GM23338 (cell line): ENCODE measurements at regions not wholly inside any gene's neighbourhood (a gene's known extent, or its start where the extent isn't known, plus 50 kb on each side); places are given as distances from the start of the nearest gene placed in this dataset.

Experiments
- ATAC-seq: fragments of 200-7000 bp; cut with Tn5 transposase; 3 replicates; pipeline ENCODE4 v1.9.1; 2020
- DNase-seq: peaks from one replicate; pipeline ENCODE4 v3.0.0-alpha.2; 2015; ENCODE audit warnings: low spot score
- H2AFZ ChIP-seq: fragments of 200-600 bp; sonication (generic); 2 replicates; pipeline ENCODE4 v1.8.0; 2016; ENCODE audit warnings: antibody characterized with exemption, mild to moderate bottlenecking, moderate library complexity
- H3F3A ChIP-seq: fragments of 200-600 bp; sonication (generic); replicated peaks from 2 replicates; pipeline ENCODE4 v1.8.0; 2017; ENCODE audit warnings: antibody characterized with exemption, mixed run types, low read depth
- H3K27ac ChIP-seq: fragments of 200-600 bp; sonication (generic); 2 replicates; pipeline ENCODE4 v1.6.1; 2016; ENCODE audit warnings: low read depth
- H3K27me3 ChIP-seq: fragments of 200-600 bp; sonication (generic); 2 replicates; pipeline ENCODE4 v1.8.0; 2016; ENCODE audit warnings: mild to moderate bottlenecking, mixed run types, moderate library complexity; ENCODE audit not compliant: insufficient read depth
- H3K36me3 ChIP-seq: fragments of 200-600 bp; sonication (generic); 2 replicates; pipeline ENCODE4 v1.8.0; 2016; ENCODE audit warnings: mild to moderate bottlenecking; ENCODE audit not compliant: insufficient read depth
- H3K4me1 ChIP-seq: fragments of 200-600 bp; sonication (generic); 2 replicates; pipeline ENCODE4 v1.8.0; 2016; ENCODE audit warnings: mild to moderate bottlenecking, moderate library complexity; ENCODE audit not compliant: insufficient read depth
- H3K4me2 ChIP-seq: fragments of 200-600 bp; sonication (generic); 2 replicates; pipeline ENCODE4 v1.7.1; 2017; ENCODE audit warnings: mixed run types
- H3K4me3 ChIP-seq: fragments of 200-600 bp; sonication (generic); 2 replicates; pipeline ENCODE4 v1.6.1; 2016; ENCODE audit warnings: mixed run types
- H3K79me2 ChIP-seq: fragments of 200-600 bp; sonication (generic); replicated peaks from 2 replicates; pipeline ENCODE4 v1.8.0; 2017; ENCODE audit warnings: mild to moderate bottlenecking; ENCODE audit not compliant: insufficient read depth
- H3K9me2 ChIP-seq: fragments of 200-600 bp; sonication (generic); 2 replicates; pipeline ENCODE4 v1.8.0; 2017; ENCODE audit not compliant: insufficient read depth
- H4K20me1 ChIP-seq: fragments of 200-600 bp; sonication (generic); replicated peaks from 2 replicates; pipeline ENCODE4 v1.8.0; 2017; ENCODE audit warnings: mild to moderate bottlenecking; ENCODE audit not compliant: insufficient read depth
- H3K27ac Mint-ChIP-seq: 2 replicates; pipeline ENCODE4 v1.8.0; 2020; ENCODE audit warnings: inconsistent platforms, mild to moderate bottlenecking, moderate library complexity, mixed read lengths
- H3K27me3 Mint-ChIP-seq: 3 replicates; pipeline ENCODE4 v1.8.0; 2022; ENCODE audit warnings: low read depth, mild to moderate bottlenecking, moderate library complexity, mixed read lengths, inconsistent platforms; ENCODE audit not compliant: insufficient read depth, poor library complexity
- H3K36me3 Mint-ChIP-seq: 3 replicates; pipeline ENCODE4 v1.8.0; 2021; ENCODE audit warnings: low read depth, mild to moderate bottlenecking, inconsistent platforms, moderate library complexity, mixed read lengths
- H3K4me1 Mint-ChIP-seq: 3 replicates; pipeline ENCODE4 v1.8.0; 2020; ENCODE audit warnings: mild to moderate bottlenecking, inconsistent platforms, mixed read lengths
- H3K4me3 Mint-ChIP-seq: 3 replicates; pipeline ENCODE4 v1.8.0; 2021; ENCODE audit warnings: moderate library complexity, mild to moderate bottlenecking, inconsistent platforms, mixed read lengths
- H3K9me3 Mint-ChIP-seq: 3 replicates; pipeline ENCODE4 v1.8.0; 2020; ENCODE audit warnings: moderate library complexity, mild to moderate bottlenecking, inconsistent platforms, mixed read lengths
- CREB1 ChIP-seq: fragments of 250-450 bp; sonication (Bioruptor Pico); IDR thresholded peaks from 2 replicates; pipeline ENCODE4 v1.5.0; 2020; ENCODE audit warnings: low read depth, mild to moderate bottlenecking, moderate library complexity
- JUNB ChIP-seq: IDR thresholded peaks from one replicate; pipeline ENCODE4 v1.6.1; 2016; ENCODE audit warnings: antibody characterized with exemption; ENCODE audit not compliant: unreplicated experiment
- NANOG ChIP-seq: IDR thresholded peaks from 2 replicates; pipeline ENCODE4 v1.6.1; 2016; ENCODE audit warnings: antibody characterized with exemption, borderline replicate concordance
- STAT1 ChIP-seq: IDR thresholded peaks from one replicate; pipeline ENCODE4 v1.6.1; 2016; ENCODE audit warnings: antibody characterized with exemption; ENCODE audit not compliant: unreplicated experiment
- ZNF114 ChIP-seq: fragments of 250-450 bp; sonication (Bioruptor Pico); IDR thresholded peaks from 2 replicates; pipeline ENCODE4 v1.5.0; 2020; ENCODE audit warnings: mild to moderate bottlenecking, moderate library complexity
- ZNF331 ChIP-seq: fragments of 250-450 bp; sonication (Bioruptor Pico); IDR thresholded peaks from 2 replicates; pipeline ENCODE4 v1.5.0; 2020; ENCODE audit warnings: low read depth, mild to moderate bottlenecking, moderate library complexity
- TF ChIP-seq, protein P1 (sequence below), 2 experiments: fragments of 200-600 bp in 1 of 2; sonication (generic) in 1 of 2; conservative IDR thresholded peaks; 2 replicates each; pipeline versions ENCODE4 v1.5.1 to v1.6.1; 2016 to 2017; ENCODE audit warnings: antibody characterized with exemption in 2 of 2, low read depth in 2 of 2, mild to moderate bottlenecking in 2 of 2, moderate library complexity in 1 of 2
- TF ChIP-seq, protein P2 (sequence below): IDR thresholded peaks from 2 replicates; pipeline ENCODE4 v1.6.1; 2016; ENCODE audit warnings: antibody characterized with exemption

DNA sequence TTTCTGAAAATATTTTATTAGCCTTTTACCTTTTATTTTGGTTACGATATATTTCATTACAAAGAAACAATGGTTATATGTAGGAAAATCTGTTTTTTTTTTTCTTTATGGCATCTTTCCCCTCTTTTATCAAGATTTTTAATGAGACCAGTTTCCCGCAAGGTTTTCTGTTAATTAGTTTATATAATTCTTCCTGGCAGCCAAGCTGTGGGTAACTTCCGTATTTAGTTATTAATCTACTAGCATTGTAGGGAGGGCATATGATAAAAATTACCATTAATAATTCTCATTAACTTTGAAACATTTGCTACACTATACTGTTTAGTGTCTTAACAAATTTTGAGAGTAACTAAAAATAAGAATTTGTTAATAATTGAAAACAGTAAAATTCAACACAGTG is 181.1 kb upstream of the GPRIN3 start:
- H2AFZ ChIP-seq: no peak overlapping the region
- H3K4me1 Mint-ChIP-seq: peaks cover 26% of the 10 kb centered on the region
- no peak overlapping the region for H3K4me3 ChIP-seq
- TF ChIP-seq, protein P1, sequence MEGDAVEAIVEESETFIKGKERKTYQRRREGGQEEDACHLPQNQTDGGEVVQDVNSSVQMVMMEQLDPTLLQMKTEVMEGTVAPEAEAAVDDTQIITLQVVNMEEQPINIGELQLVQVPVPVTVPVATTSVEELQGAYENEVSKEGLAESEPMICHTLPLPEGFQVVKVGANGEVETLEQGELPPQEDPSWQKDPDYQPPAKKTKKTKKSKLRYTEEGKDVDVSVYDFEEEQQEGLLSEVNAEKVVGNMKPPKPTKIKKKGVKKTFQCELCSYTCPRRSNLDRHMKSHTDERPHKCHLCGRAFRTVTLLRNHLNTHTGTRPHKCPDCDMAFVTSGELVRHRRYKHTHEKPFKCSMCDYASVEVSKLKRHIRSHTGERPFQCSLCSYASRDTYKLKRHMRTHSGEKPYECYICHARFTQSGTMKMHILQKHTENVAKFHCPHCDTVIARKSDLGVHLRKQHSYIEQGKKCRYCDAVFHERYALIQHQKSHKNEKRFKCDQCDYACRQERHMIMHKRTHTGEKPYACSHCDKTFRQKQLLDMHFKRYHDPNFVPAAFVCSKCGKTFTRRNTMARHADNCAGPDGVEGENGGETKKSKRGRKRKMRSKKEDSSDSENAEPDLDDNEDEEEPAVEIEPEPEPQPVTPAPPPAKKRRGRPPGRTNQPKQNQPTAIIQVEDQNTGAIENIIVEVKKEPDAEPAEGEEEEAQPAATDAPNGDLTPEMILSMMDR (conservative IDR thresholded peaks at IDR 0.05; ENCODE audit: low read depth in 2 of 2): no peak
- TF ChIP-seq ZNF331 (CRISPR knock-in tag) (no peak), STAT1 (no peak), ZNF114 (CRISPR knock-in tag) (no peak), CREB1 (no peak), NANOG (no peak)
- no peak for DNase-seq
- H3K27me3 Mint-ChIP-seq: peaks cover 2% of the 10 kb centered on the region
- no peaks in the 10 kb centered on the region; the same call in 1 of the 3 replicates for H3K36me3 Mint-ChIP-seq
- no peaks in the 10 kb centered on the region for H4K20me1 ChIP-seq
- peaks cover 26% of the 10 kb centered on the region for H3K4me1 ChIP-seq
- H3K27ac Mint-ChIP-seq: no peak overlapping the region
- no peak overlapping the region for H3K27ac ChIP-seq
- H3K9me3 Mint-ChIP-seq: no peaks in the 10 kb centered on the region; the same call in 2 of the 3 replicates
- no peaks in the 10 kb centered on the region for H3K27me3 ChIP-seq
- no peaks in the 10 kb centered on the region for H3K36me3 ChIP-seq
- no peaks in the 10 kb centered on the region for H3K79me2 ChIP-seq
- no peak overlapping the region for H3K4me2 ChIP-seq
- H3F3A ChIP-seq: no peaks in the 10 kb centered on the region
- no peak overlapping the region for H3K4me3 Mint-ChIP-seq
- no peaks in the 10 kb centered on the region for H3K9me2 ChIP-seq
- ATAC-seq: no peak

GRCh38 chr4:89486673-89487072 is 179.1 kb upstream of the GPRIN3 start:
- no peaks in the 10 kb centered on the region for H3K27me3 ChIP-seq
- no peak for DNase-seq
- H3K79me2 ChIP-seq: no peaks in the 10 kb centered on the region
- H3K4me1 ChIP-seq: peaks cover 9% of the 10 kb centered on the region
- H3K27ac Mint-ChIP-seq: no peak overlapping the region
- H3K27ac ChIP-seq: no peak overlapping the region
- H3K36me3 Mint-ChIP-seq: no peaks in the 10 kb centered on the region; the same call in 1 of the 3 replicates
- H3K9me2 ChIP-seq: no peaks in the 10 kb centered on the region
- H3K36me3 ChIP-seq: no peaks in the 10 kb centered on the region
- no peak for ATAC-seq
- H3F3A ChIP-seq: no peaks in the 10 kb centered on the region
- H3K9me3 Mint-ChIP-seq: no peaks in the 10 kb centered on the region; the same call in 2 of the 3 replicates
- peaks cover 2% of the 10 kb centered on the region for H3K27me3 Mint-ChIP-seq
- H3K4me3 Mint-ChIP-seq: no peak overlapping the region
- H4K20me1 ChIP-seq: no peaks in the 10 kb centered on the region
- no peak overlapping the region for H3K4me3 ChIP-seq
- H2AFZ ChIP-seq: no peak overlapping the region
- no peak overlapping the region for H3K4me2 ChIP-seq
- peaks cover 12% of the 10 kb centered on the region for H3K4me1 Mint-ChIP-seq
- TF ChIP-seq, protein P2, sequence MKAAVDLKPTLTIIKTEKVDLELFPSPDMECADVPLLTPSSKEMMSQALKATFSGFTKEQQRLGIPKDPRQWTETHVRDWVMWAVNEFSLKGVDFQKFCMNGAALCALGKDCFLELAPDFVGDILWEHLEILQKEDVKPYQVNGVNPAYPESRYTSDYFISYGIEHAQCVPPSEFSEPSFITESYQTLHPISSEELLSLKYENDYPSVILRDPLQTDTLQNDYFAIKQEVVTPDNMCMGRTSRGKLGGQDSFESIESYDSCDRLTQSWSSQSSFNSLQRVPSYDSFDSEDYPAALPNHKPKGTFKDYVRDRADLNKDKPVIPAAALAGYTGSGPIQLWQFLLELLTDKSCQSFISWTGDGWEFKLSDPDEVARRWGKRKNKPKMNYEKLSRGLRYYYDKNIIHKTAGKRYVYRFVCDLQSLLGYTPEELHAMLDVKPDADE: no peak

- H3K4me1 Mint-ChIP-seq: peaks cover 6% of the 10 kb centered on the region
- peaks cover 4% of the 10 kb centered on the region for H3K4me1 ChIP-seq
Measured at GRCh38 chr4:89486042-89486441, 178.4 kb upstream of the GPRIN3 start.

More at GRCh38 chr4:89486042-89486441, 178.4 kb upstream of the GPRIN3 start:
- no peak overlapping the region for H2AFZ ChIP-seq
- H3F3A ChIP-seq: no peaks in the 10 kb centered on the region
- Mint-ChIP-seq H3K36me3 (no peaks in the 10 kb centered on the region; the same call in 1 of the 3 replicates), H3K9me3 (no peaks in the 10 kb centered on the region; the same call in 1 of the 3 replicates), H3K4me3 (no peak overlapping the region), H3K27me3 (no peaks in the 10 kb centered on the region), H3K27ac (no peak overlapping the region)
- TF ChIP-seq, protein P1 (conservative IDR thresholded peaks at IDR 0.05; ENCODE audit: low read depth in 2 of 2): peak in 1 of 2 experiments; percentile 29; a peak in 1 of 4 replicates
- no peak for TF ChIP-seq NANOG
- no peak for TF ChIP-seq STAT1
- no peak for TF ChIP-seq JUNB
- no peaks in the 10 kb centered on the region for H3K27me3 ChIP-seq
- no peaks in the 10 kb centered on the region for H3K79me2 ChIP-seq
- H3K4me2 ChIP-seq: no peak overlapping the region
- H3K4me3 ChIP-seq: no peak overlapping the region
- no peak overlapping the region for H3K27ac ChIP-seq
- no peaks in the 10 kb centered on the region for H4K20me1 ChIP-seq
- no peaks in the 10 kb centered on the region for H3K36me3 ChIP-seq
- ATAC-seq: no peak
- H3K9me2 ChIP-seq: no peaks in the 10 kb centered on the region
- DNase-seq: no peak
